ENCODE measurements at regions not wholly inside any gene's neighbourhood (a gene's known extent, or its start where the extent isn't known, plus 50 kb on each side); places are given as distances from the start of the nearest gene placed in this dataset.

DNA sequence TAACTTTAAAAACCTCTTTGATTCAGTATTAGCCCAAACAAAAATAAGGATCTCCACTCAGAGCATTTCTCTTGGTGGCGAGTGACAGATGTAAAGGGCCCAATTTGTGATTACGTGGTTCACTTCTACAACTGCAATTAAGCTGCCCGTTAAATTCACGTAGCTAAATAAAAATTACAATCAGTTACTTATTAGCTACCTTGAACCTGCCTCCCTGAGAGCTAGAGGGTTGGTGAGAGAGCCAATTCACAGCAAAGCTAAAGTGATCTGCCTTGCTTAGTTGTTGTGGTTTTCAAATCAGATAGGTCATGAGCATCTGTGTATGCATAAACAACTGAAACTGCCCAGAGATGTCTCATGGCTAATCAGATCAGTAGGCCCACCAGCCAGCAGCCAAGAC is 156.7 kb downstream of the RNF152 start:
- TF ChIP-seq, protein P1, sequence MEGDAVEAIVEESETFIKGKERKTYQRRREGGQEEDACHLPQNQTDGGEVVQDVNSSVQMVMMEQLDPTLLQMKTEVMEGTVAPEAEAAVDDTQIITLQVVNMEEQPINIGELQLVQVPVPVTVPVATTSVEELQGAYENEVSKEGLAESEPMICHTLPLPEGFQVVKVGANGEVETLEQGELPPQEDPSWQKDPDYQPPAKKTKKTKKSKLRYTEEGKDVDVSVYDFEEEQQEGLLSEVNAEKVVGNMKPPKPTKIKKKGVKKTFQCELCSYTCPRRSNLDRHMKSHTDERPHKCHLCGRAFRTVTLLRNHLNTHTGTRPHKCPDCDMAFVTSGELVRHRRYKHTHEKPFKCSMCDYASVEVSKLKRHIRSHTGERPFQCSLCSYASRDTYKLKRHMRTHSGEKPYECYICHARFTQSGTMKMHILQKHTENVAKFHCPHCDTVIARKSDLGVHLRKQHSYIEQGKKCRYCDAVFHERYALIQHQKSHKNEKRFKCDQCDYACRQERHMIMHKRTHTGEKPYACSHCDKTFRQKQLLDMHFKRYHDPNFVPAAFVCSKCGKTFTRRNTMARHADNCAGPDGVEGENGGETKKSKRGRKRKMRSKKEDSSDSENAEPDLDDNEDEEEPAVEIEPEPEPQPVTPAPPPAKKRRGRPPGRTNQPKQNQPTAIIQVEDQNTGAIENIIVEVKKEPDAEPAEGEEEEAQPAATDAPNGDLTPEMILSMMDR (IDR thresholded peaks at IDR 0.05) = no peak
- no peak for TF ChIP-seq POLR2A (IDR thresholded peaks at IDR 0.05)

Measured in uterus (tissue), 2 donors.